ENCODE measurements at regions not wholly inside any gene's neighbourhood (a gene's known extent, or its start where the extent isn't known, plus 50 kb on each side); places are given as distances from the start of the nearest gene placed in this dataset.

DNA sequence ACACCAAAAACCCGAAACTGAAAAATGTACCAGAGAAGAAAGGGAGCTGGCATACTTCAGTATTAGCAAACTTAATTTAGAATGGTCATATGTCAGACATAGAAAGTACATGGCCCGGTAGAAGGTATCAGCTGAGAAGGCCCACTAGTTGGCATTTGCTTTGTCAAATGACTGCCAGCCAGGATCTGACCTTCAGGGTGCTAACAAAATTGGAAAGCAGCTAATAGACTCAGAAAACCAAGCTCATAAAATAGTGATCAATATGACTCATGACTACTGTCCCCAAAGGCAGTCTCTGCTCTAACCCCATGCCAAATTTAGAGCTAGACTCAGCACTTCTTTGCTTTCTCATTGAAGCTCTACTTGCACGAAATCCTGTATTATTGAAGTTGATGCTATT, 342.7 kb downstream of the PDGFC start:
- POLR2A ChIA-PET, result no interaction called here
- TF ChIP-seq, protein P1, sequence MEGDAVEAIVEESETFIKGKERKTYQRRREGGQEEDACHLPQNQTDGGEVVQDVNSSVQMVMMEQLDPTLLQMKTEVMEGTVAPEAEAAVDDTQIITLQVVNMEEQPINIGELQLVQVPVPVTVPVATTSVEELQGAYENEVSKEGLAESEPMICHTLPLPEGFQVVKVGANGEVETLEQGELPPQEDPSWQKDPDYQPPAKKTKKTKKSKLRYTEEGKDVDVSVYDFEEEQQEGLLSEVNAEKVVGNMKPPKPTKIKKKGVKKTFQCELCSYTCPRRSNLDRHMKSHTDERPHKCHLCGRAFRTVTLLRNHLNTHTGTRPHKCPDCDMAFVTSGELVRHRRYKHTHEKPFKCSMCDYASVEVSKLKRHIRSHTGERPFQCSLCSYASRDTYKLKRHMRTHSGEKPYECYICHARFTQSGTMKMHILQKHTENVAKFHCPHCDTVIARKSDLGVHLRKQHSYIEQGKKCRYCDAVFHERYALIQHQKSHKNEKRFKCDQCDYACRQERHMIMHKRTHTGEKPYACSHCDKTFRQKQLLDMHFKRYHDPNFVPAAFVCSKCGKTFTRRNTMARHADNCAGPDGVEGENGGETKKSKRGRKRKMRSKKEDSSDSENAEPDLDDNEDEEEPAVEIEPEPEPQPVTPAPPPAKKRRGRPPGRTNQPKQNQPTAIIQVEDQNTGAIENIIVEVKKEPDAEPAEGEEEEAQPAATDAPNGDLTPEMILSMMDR (IDR thresholded peaks at IDR 0.05; ENCODE audit: control extremely low read depth, extremely low read depth, low read depth, missing control alignments), result no peak
- CTCF ChIA-PET, result no interaction called here
- DNase-seq (ENCODE audit: extremely low spot score), result no peak

DNA sequence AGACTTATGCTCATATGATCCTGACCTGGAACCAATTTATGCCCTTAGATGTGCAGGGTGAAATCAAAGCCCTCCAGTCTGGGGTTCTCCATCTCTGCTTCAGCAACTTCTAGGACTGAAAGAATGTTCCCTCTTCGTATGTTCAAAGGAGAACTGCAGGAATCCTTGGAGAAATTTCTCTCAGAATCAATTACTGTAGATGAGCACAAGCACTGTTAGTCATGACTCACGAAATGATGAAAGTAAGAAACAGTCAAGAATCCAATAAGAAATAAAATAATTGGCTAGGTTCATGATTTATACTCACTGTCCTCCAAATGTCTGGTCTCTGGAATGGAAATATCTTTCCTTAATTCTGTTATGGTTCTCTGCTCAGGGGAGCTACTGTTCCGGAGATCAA, 348.2 kb downstream of the PDGFC start:
- no peak for DNase-seq (ENCODE audit: extremely low spot score)
- ChIA-PET CTCF (no interaction called here), POLR2A (no interaction called here)
- TF ChIP-seq, protein P1 (IDR thresholded peaks at IDR 0.05; ENCODE audit: control extremely low read depth, extremely low read depth, low read depth, missing control alignments), result no peak

DNA sequence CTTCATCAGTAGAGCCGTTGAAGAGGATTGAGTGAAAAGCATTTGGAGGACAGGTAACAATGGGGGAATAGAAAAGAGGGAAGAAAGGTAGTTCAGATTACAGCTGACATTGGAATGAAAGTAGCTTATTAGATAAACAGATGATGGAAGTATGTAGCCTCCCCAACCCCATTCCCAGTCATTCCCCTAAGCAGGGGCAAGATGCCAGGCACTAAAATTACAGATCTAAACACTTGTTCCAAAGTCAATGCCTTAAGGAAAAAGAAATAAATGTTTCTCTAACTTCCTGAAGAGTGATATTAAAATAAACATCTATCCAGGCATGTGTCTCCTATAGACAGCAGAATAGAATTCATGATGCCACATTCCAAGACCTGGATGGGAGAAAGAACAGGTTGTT, 350.8 kb downstream of the PDGFC start:
- POLR2A ChIA-PET, result no interaction called here

DNA sequence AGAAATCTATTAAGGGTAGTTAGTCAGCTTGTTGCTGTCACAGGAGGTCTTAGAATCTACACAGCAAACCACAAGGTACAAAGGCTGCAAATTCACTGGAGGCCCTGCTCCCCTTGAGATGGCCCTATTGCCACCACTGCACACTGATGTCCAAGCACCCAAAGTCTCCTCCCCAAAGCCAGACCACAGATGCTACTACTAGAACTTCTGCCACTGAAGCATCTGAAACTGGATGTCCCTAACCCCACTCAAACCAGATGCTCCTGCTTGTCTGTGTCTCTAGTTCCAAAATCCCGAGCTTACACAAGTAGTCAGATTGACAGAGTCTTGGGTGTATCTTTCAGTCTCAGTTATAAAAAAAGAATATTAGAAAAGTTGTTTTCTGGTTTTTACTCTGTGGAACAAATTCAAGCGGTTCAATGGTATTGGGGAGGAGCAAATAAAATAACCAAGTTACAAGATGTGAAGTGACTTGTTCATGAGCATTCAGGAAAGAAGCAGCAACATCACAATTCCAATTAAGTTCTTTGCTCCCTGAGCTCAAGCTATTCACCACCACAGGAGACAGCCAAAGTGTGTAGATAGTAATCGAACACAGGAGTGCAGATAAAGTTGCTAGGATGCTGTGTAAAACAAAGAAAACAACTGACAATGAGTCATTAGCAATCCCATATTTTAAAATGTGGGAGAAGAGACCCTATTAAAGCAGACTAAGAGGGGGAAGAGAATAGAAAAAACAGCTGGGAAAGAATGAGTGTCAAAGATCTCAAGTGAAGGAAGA, 352.3 kb downstream of the PDGFC start:
- ChIA-PET CTCF (no interaction called here), POLR2A (no interaction called here)

More for the DNA sequence above, 350.8 kb downstream of the PDGFC start:
- TF ChIP-seq, protein P1 (IDR thresholded peaks at IDR 0.05; ENCODE audit: control extremely low read depth, extremely low read depth, low read depth, missing control alignments), result no peak
- no peak for DNase-seq (ENCODE audit: extremely low spot score)
- CTCF ChIA-PET, result no interaction called here

DNA sequence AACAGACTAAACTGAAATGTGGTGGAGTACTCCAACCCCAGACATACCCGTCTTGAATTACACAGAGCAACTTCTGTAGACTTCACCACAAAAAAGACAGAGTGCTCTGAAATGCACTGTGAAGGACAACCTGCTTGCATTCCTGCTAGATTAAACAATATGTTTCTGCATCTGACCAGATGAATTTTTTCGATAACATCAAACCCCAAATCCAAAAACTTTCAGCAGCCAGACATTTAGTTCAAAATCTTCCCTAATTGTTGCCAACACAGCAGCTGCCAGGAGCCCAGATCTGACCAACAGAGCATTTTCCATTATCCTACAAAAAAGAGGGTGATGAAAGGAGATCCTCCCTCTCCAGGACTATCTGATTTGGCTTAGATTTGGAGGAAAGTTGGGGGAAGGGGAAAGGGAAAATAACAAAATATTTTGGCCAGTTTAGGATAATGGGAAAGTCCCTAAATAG, 356.5 kb downstream of the PDGFC start:
- ChIA-PET CTCF (interaction anchor here (0.8 kb wide), 1 partner anchor 17 kb away, joined by 3 read pairs; no protein-coding TSS in a partner anchor), POLR2A (no interaction called here)
- no peak for DNase-seq (ENCODE audit: extremely low spot score)
- TF ChIP-seq, protein P1 (IDR thresholded peaks at IDR 0.05; ENCODE audit: control extremely low read depth, extremely low read depth, low read depth, missing control alignments), result no peak

More for the DNA sequence above, 352.3 kb downstream of the PDGFC start:
- TF ChIP-seq, protein P1 (IDR thresholded peaks at IDR 0.05; ENCODE audit: control extremely low read depth, extremely low read depth, low read depth, missing control alignments), result no peak
- no peak for DNase-seq (ENCODE audit: extremely low spot score)

DNA sequence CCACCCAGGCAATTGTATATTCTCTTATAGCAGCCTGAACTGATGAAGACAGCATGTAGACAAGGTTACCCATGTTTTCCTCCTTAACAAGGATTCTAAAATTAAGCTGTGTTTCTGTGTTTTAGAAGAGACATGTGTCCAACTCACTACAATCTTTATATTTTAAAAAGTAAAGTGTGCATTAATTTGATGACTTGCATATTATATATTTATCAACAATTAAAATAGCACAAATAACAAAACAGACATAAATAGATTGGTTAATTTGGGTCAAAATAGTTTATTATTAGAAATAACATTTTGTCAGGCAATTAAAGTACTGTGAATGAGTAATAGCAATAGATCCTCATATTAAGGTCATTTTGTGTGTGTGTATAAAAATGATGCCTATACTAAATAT, 357.1 kb downstream of the PDGFC start:
- CTCF ChIA-PET, result no interaction called here
- TF ChIP-seq, protein P1 (IDR thresholded peaks at IDR 0.05; ENCODE audit: control extremely low read depth, extremely low read depth, low read depth, missing control alignments), result no peak
- POLR2A ChIA-PET, result no interaction called here
- no peak for DNase-seq (ENCODE audit: extremely low spot score)
